ENCODE measurements at regions not wholly inside any gene's neighbourhood (a gene's known extent, or its start where the extent isn't known, plus 50 kb on each side); places are given as distances from the start of the nearest gene placed in this dataset.

DNA sequence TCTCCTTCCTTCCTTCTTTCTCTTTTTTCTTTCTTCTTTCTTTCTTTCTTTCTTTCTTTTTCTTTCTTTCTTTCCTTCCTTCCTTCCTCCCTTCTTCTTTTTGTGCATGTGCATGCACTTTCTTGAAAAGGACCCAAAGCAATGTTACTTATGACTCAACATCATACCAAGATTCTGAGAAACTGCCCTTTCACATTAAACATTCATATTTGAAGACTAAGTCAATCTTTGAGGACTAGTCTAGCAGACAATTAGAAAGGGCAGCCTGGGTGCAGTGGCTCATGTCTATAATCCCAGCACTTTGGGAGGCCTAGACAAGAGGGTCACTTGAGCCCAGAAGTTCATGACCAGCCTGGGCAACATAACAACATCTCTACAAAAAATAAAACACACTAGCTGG, 212.8 kb upstream of the KITLG start:
- DNase-seq (ENCODE audit: low spot score), result no peak
- CTCF ChIA-PET, result no interaction called here
- no peak for TF ChIP-seq CTCF (conservative IDR thresholded peaks at IDR 0.05; ENCODE audit: low read depth)

GRCh38 chr12:88790231-88790630, 210.0 kb upstream of the KITLG start:
- ChIA-PET POLR2A (ENCODE audit: low non-redundant PET) (no interaction called here), CTCF (no interaction called here)
- TF ChIP-seq CTCF (conservative IDR thresholded peaks at IDR 0.05; ENCODE audit: low read depth), result no peak
- DNase-seq (ENCODE audit: low spot score), result no peak
- H3K27ac ChIP-seq, result no peak overlapping the region

More for the DNA sequence above, 212.8 kb upstream of the KITLG start:
- H3K27ac ChIP-seq, result no peak overlapping the region
- POLR2A ChIA-PET (ENCODE audit: low non-redundant PET), result no interaction called here

GRCh38 chr12:88784166-88784565, 203.9 kb upstream of the KITLG start:
- CTCF ChIA-PET, result no interaction called here
- TF ChIP-seq CTCF (conservative IDR thresholded peaks at IDR 0.05; ENCODE audit: low read depth), result no peak
- DNase-seq (ENCODE audit: low spot score), result no peak
- POLR2A ChIA-PET (ENCODE audit: low non-redundant PET), result no interaction called here
- no peak overlapping the region for H3K27ac ChIP-seq

- no peak for TF ChIP-seq CTCF (conservative IDR thresholded peaks at IDR 0.05; ENCODE audit: low read depth)
- CTCF ChIA-PET, result no interaction called here
- POLR2A ChIA-PET (ENCODE audit: low non-redundant PET), result no interaction called here
These were observed 202.1 kb upstream of the KITLG start for GRCh38 chr12:88782351-88782750.

GRCh38 chr12:88781909-88782308, 201.6 kb upstream of the KITLG start:
- POLR2A ChIA-PET (ENCODE audit: low non-redundant PET), result no interaction called here
- no peak for TF ChIP-seq CTCF (conservative IDR thresholded peaks at IDR 0.05; ENCODE audit: low read depth)
- peak; percentile 28 for DNase-seq (ENCODE audit: low spot score)
- no peak overlapping the region for H3K27ac ChIP-seq
- CTCF ChIA-PET, result interaction anchor here (0.7 kb wide), 1 partner anchor 13 kb away, joined by 3 read pairs; no protein-coding TSS in a partner anchor

More at GRCh38 chr12:88782351-88782750, 202.1 kb upstream of the KITLG start:
- no peak overlapping the region for H3K27ac ChIP-seq
- no peak for DNase-seq (ENCODE audit: low spot score)

DNA sequence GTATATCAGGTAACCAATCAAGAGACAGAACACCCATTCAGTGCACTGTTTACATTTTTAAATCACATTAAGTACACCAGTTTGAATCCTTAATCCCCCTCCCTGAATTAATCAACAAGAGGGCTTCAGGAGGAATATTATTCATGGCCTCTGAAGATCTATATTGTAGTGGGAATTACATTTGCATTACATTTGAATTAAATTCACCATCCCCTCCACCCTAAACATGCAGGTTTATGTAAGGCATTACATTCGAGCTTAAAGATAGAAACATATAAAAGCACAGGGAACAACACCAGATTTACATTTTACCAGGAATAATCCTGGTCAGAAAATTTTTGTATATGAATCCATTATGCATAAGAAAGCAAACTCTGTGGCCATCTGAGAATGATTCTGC, 197.8 kb upstream of the KITLG start:
- H3K27ac ChIP-seq, result no peak overlapping the region
- DNase-seq (ENCODE audit: low spot score), result no peak
- ChIA-PET POLR2A (ENCODE audit: low non-redundant PET) (no interaction called here), CTCF (no interaction called here)
- TF ChIP-seq CTCF (conservative IDR thresholded peaks at IDR 0.05; ENCODE audit: low read depth), result no peak

DNA sequence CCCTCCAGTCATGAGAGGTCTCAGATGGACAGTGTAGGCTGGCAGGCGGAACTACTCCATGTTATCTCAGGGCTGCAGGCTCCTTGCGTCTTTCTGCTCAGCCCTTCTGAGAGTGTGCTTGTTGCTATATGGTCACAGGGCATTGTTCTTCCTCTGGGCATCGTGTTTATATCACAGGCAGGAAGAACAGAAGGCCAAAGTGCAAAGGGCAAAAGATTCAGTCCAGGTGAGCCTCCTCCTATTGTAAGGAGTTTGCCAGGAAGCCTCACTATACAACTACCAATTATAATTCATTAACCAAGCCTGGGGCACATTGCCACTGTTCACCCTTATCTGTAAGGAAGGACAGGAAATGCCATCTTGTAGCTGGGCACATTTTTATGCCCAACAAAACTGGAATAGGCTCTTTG, 195.5 kb upstream of the KITLG start:
- ChIA-PET POLR2A (ENCODE audit: low non-redundant PET) (no interaction called here), CTCF (no interaction called here)
- no peak overlapping the region for H3K27ac ChIP-seq
- TF ChIP-seq CTCF (conservative IDR thresholded peaks at IDR 0.05; ENCODE audit: low read depth), result no peak
- no peak for DNase-seq (ENCODE audit: low spot score)
